Neuronal stem cell (in vitro differentiated cells): ENCODE measurements at regions not wholly inside any gene's neighbourhood (a gene's known extent, or its start where the extent isn't known, plus 50 kb on each side); places are given as distances from the start of the nearest gene placed in this dataset.

Experiments
- DNase-seq: peaks from one replicate; pipeline ENCODE4 v3.0.0-alpha.2; 2013; ENCODE audit warnings: low spot score
- H2AFZ ChIP-seq: one replicate; pipeline ENCODE4 v1.6.1; 2013; ENCODE audit warnings: mild to moderate bottlenecking, low read length, inconsistent platforms
- H2AK5ac ChIP-seq: 2 replicates; pipeline ENCODE4 v1.6.1; 2013; ENCODE audit warnings: low read depth, mild to moderate bottlenecking, inconsistent platforms, low read length, moderate library complexity, mixed read lengths
- H2BK120ac ChIP-seq: 2 replicates; pipeline ENCODE4 v1.6.1; 2013; ENCODE audit warnings: low read depth, mild to moderate bottlenecking, inconsistent platforms, low read length, moderate library complexity, mixed read lengths
- H2BK12ac ChIP-seq: one replicate; pipeline ENCODE4 v1.6.1; 2013; ENCODE audit warnings: low read length, inconsistent platforms
- H2BK15ac ChIP-seq: 2 replicates; pipeline ENCODE4 v1.6.1; 2013; ENCODE audit warnings: mild to moderate bottlenecking, low read length, inconsistent platforms, mixed read lengths
- H2BK5ac ChIP-seq: one replicate; pipeline ENCODE4 v1.6.1; 2013; ENCODE audit warnings: inconsistent platforms, mild to moderate bottlenecking, low read length, moderate library complexity
- H3K14ac ChIP-seq: one replicate; pipeline ENCODE4 v1.6.1; 2013; ENCODE audit warnings: low read length, inconsistent platforms
- H3K18ac ChIP-seq: 2 replicates; pipeline ENCODE4 v1.6.1; 2013; ENCODE audit warnings: low read length, inconsistent platforms
- H3K23ac ChIP-seq: 2 replicates; pipeline ENCODE4 v1.6.1; 2013; ENCODE audit warnings: low read depth, mild to moderate bottlenecking, mixed read lengths, low read length, inconsistent platforms; ENCODE audit not compliant: poor library complexity
- H3K27ac ChIP-seq: replicated peaks from 3 replicates; pipeline ENCODE4 v1.5.1; 2013; ENCODE audit warnings: low read length, inconsistent platforms
- H3K27me3 ChIP-seq, 3 experiments: 2 replicates each; pipeline ENCODE4 v1.6.1; 2013; ENCODE audit warnings: low read length in 3 of 3, mild to moderate bottlenecking in 2 of 3, inconsistent platforms in 1 of 3, low read depth in 1 of 3, mixed read lengths in 1 of 3, moderate library complexity in 1 of 3; ENCODE audit not compliant: control insufficient read depth in 3 of 3, insufficient read depth in 3 of 3
- H3K36me3 ChIP-seq, 2 donors: replicated peaks in 1 of 2; 2 replicates each; pipeline ENCODE4 v1.6.1; 2013; ENCODE audit warnings: low read length in 2 of 2; ENCODE audit not compliant: control insufficient read depth in 2 of 2, insufficient read depth in 2 of 2
- H3K4ac ChIP-seq: 2 replicates; pipeline ENCODE4 v1.6.1; 2013; ENCODE audit warnings: inconsistent platforms, mild to moderate bottlenecking, low read length, moderate library complexity
- H3K4me1 ChIP-seq, 2 donors: 1 replicate in 1 of 2; 2 replicates in 1 of 2; pipeline ENCODE4 v1.6.1; 2013; ENCODE audit warnings: low read length in 2 of 2, low read depth in 1 of 2; ENCODE audit not compliant: control insufficient read depth in 2 of 2, insufficient read depth in 1 of 2
- H3K4me2 ChIP-seq: one replicate; pipeline ENCODE4 v1.6.1; 2013; ENCODE audit warnings: mild to moderate bottlenecking, low read length, inconsistent platforms; ENCODE audit not compliant: insufficient read depth, poor library complexity, severe bottlenecking
- H3K4me3 ChIP-seq, 2 donors: 2 replicates each; pipeline ENCODE4 v1.5.1; 2013; ENCODE audit warnings: low read length in 2 of 2, mild to moderate bottlenecking in 2 of 2, inconsistent platforms in 1 of 2, moderate library complexity in 1 of 2
- H3K79me1 ChIP-seq: one replicate; pipeline ENCODE4 v1.6.1; 2013; ENCODE audit warnings: low read depth, mild to moderate bottlenecking, inconsistent platforms, low read length, moderate library complexity
- H3K9ac ChIP-seq: one replicate; pipeline ENCODE4 v1.6.1; 2013; ENCODE audit warnings: mild to moderate bottlenecking, low read depth, low read length, inconsistent platforms; ENCODE audit not compliant: poor library complexity
- H3K9me3 ChIP-seq, 2 donors: replicated peaks in 1 of 2; 2 replicates each; pipeline versions ENCODE3 to v1.6.1; 2013; ENCODE audit warnings: low read length in 2 of 2, mild to moderate bottlenecking in 2 of 2, inconsistent platforms in 1 of 2, low read depth in 1 of 2, mixed read lengths in 1 of 2, moderate library complexity in 1 of 2; ENCODE audit not compliant: control insufficient read depth in 2 of 2, insufficient read depth in 1 of 2
- H4K8ac ChIP-seq: one replicate; pipeline ENCODE4 v1.6.1; 2013; ENCODE audit warnings: low read depth, mild to moderate bottlenecking, inconsistent platforms, low read length, moderate library complexity
- H4K91ac ChIP-seq: one replicate; pipeline ENCODE4 v1.6.1; 2013; ENCODE audit warnings: low read length, low read depth, mild to moderate bottlenecking, inconsistent platforms; ENCODE audit not compliant: poor library complexity
- WGBS, 2 donors: extraction: QIAGEN DNeasy Blood & Tissue Kit; methylation state at CpG; one replicate each; pipeline ENCODE4 v1.1.7; 2013; ENCODE audit warnings: missing lambda C conversion rate in 2 of 2, mixed read lengths in 1 of 2; ENCODE audit not compliant: insufficient read length in 2 of 2, insufficient replicate concordance in 1 of 2; ENCODE audit errors: extremely low coverage in 2 of 2; 5-methylcytosine and 5-hydroxymethylcytosine counted together

- Histone ChIP-seq H3K4me2 (no peak overlapping the region), H3K4me1 (peaks cover 3 to 4% of the 10 kb centered on the region in 2 donors), H4K91ac (no peak overlapping the region), H3K23ac (no peak overlapping the region), H3K27ac (no peak overlapping the region), H3K9ac (no peak overlapping the region), H3K4ac (no peak overlapping the region), H3K79me1 (no peaks in the 10 kb centered on the region), H2BK12ac (no peak overlapping the region), H2BK5ac (no peak overlapping the region), H2BK120ac (no peak overlapping the region), H4K8ac (no peak overlapping the region), H2BK15ac (no peak overlapping the region), H3K4me3 (no peak overlapping the region), H2AK5ac (no peak overlapping the region), H3K9me3 (peaks cover 0 to 4% of the 10 kb centered on the region in 2 donors), H3K14ac (no peak overlapping the region), H3K18ac (no peak overlapping the region), H3K36me3 (no peaks in the 10 kb centered on the region), H3K27me3 (no peaks in the 10 kb centered on the region), H2AFZ (peak overlapping the region; percentile 49)
- no CpG with 5 or more reads among the region's 6 CpGs for WGBS, 2 donors
- DNase-seq: no peak
Observed at GRCh38 chr13:74978591-74978990, 503.4 kb downstream of the TBC1D4 start.

- Histone ChIP-seq H3K27ac (no peak overlapping the region), H2BK5ac (no peak overlapping the region), H3K9me3 (peaks cover 0 to 5% of the 10 kb centered on the region in 2 donors), H3K23ac (no peak overlapping the region), H2BK12ac (no peak overlapping the region), H3K4ac (no peak overlapping the region), H2AFZ (no peak overlapping the region), H2BK120ac (no peak overlapping the region), H3K4me1 (peaks cover 3 to 4% of the 10 kb centered on the region in 2 donors), H3K18ac (no peak overlapping the region), H4K8ac (no peak overlapping the region), H3K9ac (no peak overlapping the region), H3K27me3 (no peaks in the 10 kb centered on the region), H3K4me3 (no peak overlapping the region), H4K91ac (no peak overlapping the region), H2BK15ac (no peak overlapping the region), H2AK5ac (no peak overlapping the region), H3K79me1 (no peaks in the 10 kb centered on the region), H3K4me2 (no peak overlapping the region), H3K14ac (no peak overlapping the region), H3K36me3 (no peaks in the 10 kb centered on the region)
- no peak for DNase-seq
- no CpG with 5 or more reads among the region's 1 CpG for WGBS, 2 donors
Observed at GRCh38 chr13:74977498-74977897, 504.5 kb downstream of the TBC1D4 start.

- peaks cover 3 to 6% of the 10 kb centered on the region in 2 donors for H3K4me1 ChIP-seq
Observed at GRCh38 chr13:74975111-74975510, 506.9 kb downstream of the TBC1D4 start.

GRCh38 chr13:74973935-74974879, 507.8 kb downstream of the TBC1D4 start:
- Histone ChIP-seq H2AFZ (peak overlapping the region; percentile 16), H3K27me3 (no peaks in the 10 kb centered on the region), H3K23ac (no peak overlapping the region), H3K27ac (no peak overlapping the region), H4K8ac (no peak overlapping the region), H3K14ac (no peak overlapping the region), H3K4me1 (peaks cover 6 to 10% of the 10 kb centered on the region in 2 donors), H3K4me3 (no peak overlapping the region), H3K18ac (no peak overlapping the region), H2AK5ac (no peak overlapping the region), H3K9ac (no peak overlapping the region), H2BK5ac (no peak overlapping the region), H3K79me1 (no peaks in the 10 kb centered on the region), H3K4ac (no peak overlapping the region), H3K4me2 (no peak overlapping the region), H2BK12ac (no peak overlapping the region), H2BK120ac (no peak overlapping the region), H4K91ac (no peak overlapping the region), H3K36me3 (no peaks in the 10 kb centered on the region), H3K9me3 (peaks cover 0 to 14% of the 10 kb centered on the region in 2 donors), H2BK15ac (no peak overlapping the region)
- DNase-seq: no peak
- WGBS, 2 donors: no CpG with 5 or more reads among the region's 5 CpGs

More at GRCh38 chr13:74975111-74975510, 506.9 kb downstream of the TBC1D4 start:
- no peak overlapping the region for H3K4ac ChIP-seq
- DNase-seq: no peak
- no peak overlapping the region for H2BK120ac ChIP-seq
- no peak overlapping the region for H3K27ac ChIP-seq
- no peak overlapping the region for H4K8ac ChIP-seq
- H2BK12ac ChIP-seq: no peak overlapping the region
- H3K14ac ChIP-seq: no peak overlapping the region
- no peak overlapping the region for H3K4me2 ChIP-seq
- H2AK5ac ChIP-seq: no peak overlapping the region
- no peak overlapping the region for H2AFZ ChIP-seq
- no peak overlapping the region for H3K23ac ChIP-seq
- H3K18ac ChIP-seq: no peak overlapping the region
- no peak overlapping the region for H3K4me3 ChIP-seq
- peaks cover 0 to 14% of the 10 kb centered on the region in 2 donors for H3K9me3 ChIP-seq
- no peaks in the 10 kb centered on the region for H3K79me1 ChIP-seq
- no peaks in the 10 kb centered on the region for H3K36me3 ChIP-seq
- WGBS, 2 donors: no CpG with 5 or more reads among the region's 2 CpGs
- H3K27me3 ChIP-seq: no peaks in the 10 kb centered on the region
- H2BK5ac ChIP-seq: no peak overlapping the region
- H2BK15ac ChIP-seq: no peak overlapping the region
- H3K9ac ChIP-seq: no peak overlapping the region
- H4K91ac ChIP-seq: no peak overlapping the region
